Nephron (organoid): ENCODE measurements at regions not wholly inside any gene's neighbourhood (a gene's known extent, or its start where the extent isn't known, plus 50 kb on each side); places are given as distances from the start of the nearest gene placed in this dataset.

Experiments used
- H3K27ac Mint-ChIP-seq, 3 experiments: 2 replicates each; pipeline ENCODE4 v1.8.0; 2020; ENCODE audit warnings: mixed read lengths in 3 of 3, mild to moderate bottlenecking in 2 of 3, moderate library complexity in 1 of 3
- H3K27me3 Mint-ChIP-seq: 2 replicates; pipeline ENCODE4 v1.8.0; 2021; ENCODE audit warnings: low read depth, mild to moderate bottlenecking, moderate library complexity, mixed read lengths
- H3K36me3 Mint-ChIP-seq: 2 replicates; pipeline ENCODE4 v1.8.0; 2020; ENCODE audit warnings: low read depth, mixed read lengths
- H3K4me1 Mint-ChIP-seq: 2 replicates; pipeline ENCODE4 v1.8.0; 2020; ENCODE audit warnings: mixed read lengths
- H3K4me3 Mint-ChIP-seq, 3 experiments: 2 replicates each; pipeline ENCODE4 v1.8.0; 2020; ENCODE audit warnings: mild to moderate bottlenecking in 3 of 3, mixed read lengths in 3 of 3, moderate library complexity in 2 of 3
- H3K9me3 Mint-ChIP-seq: 2 replicates; pipeline ENCODE4 v1.8.0; 2020; ENCODE audit warnings: mixed read lengths
- CTCF ChIP-seq, 3 experiments: fragments of 200-600 bp; sonication (generic); IDR thresholded peaks; one replicate each; pipeline ENCODE4 v1.5.0; 2021; ENCODE audit warnings: antibody characterized with exemption in 3 of 3; ENCODE audit not compliant: unreplicated experiment in 3 of 3

GRCh38 chr7:41476460-41476803 is 226.5 kb downstream of the INHBA start:
- H3K4me3 Mint-ChIP-seq = no peak overlapping the region

GRCh38 chr7:41475801-41476459 is 227.0 kb downstream of the INHBA start:
- H3K36me3 Mint-ChIP-seq = no peaks in the 10 kb centered on the region
- H3K27me3 Mint-ChIP-seq = peaks cover 6% of the 10 kb centered on the region
- peaks cover 18% of the 10 kb centered on the region for H3K4me1 Mint-ChIP-seq
- H3K9me3 Mint-ChIP-seq = peaks cover 18% of the 10 kb centered on the region
- no peak overlapping the region for H3K4me3 Mint-ChIP-seq
- no peak overlapping the region for H3K27ac Mint-ChIP-seq
- TF ChIP-seq CTCF (IDR thresholded peaks at IDR 0.05; ENCODE audit: unreplicated experiment in 3 of 3) = no peak

More at GRCh38 chr7:41476460-41476803, 226.5 kb downstream of the INHBA start:
- Mint-ChIP-seq H3K36me3 (no peaks in the 10 kb centered on the region), H3K27me3 (peaks cover 2% of the 10 kb centered on the region), H3K4me1 (peaks cover 18% of the 10 kb centered on the region), H3K9me3 (peaks cover 23% of the 10 kb centered on the region), H3K27ac (no peak overlapping the region)
- TF ChIP-seq CTCF (IDR thresholded peaks at IDR 0.05; ENCODE audit: unreplicated experiment in 3 of 3) = no peak

GRCh38 chr7:41472427-41473125 is 230.3 kb downstream of the INHBA start:
- Mint-ChIP-seq H3K36me3 (no peaks in the 10 kb centered on the region), H3K27me3 (peaks cover 6% of the 10 kb centered on the region), H3K4me1 (peaks cover 18% of the 10 kb centered on the region), H3K9me3 (peaks cover 2% of the 10 kb centered on the region), H3K27ac (peak overlapping the region in 1 of 3 experiments; percentile 3), H3K4me3 (no peak overlapping the region)
- TF ChIP-seq CTCF (IDR thresholded peaks at IDR 0.05; ENCODE audit: unreplicated experiment in 3 of 3) = no peak

GRCh38 chr7:41470081-41470480 is 232.8 kb downstream of the INHBA start:
- Mint-ChIP-seq H3K27me3 (peaks cover 6% of the 10 kb centered on the region), H3K36me3 (no peaks in the 10 kb centered on the region), H3K9me3 (no peaks in the 10 kb centered on the region)

GRCh38 chr7:41467596-41467995 is 235.3 kb downstream of the INHBA start:
- no peak overlapping the region for H3K27ac Mint-ChIP-seq
- H3K4me1 Mint-ChIP-seq = peaks cover 5% of the 10 kb centered on the region

More at GRCh38 chr7:41470081-41470480, 232.8 kb downstream of the INHBA start:
- TF ChIP-seq CTCF (IDR thresholded peaks at IDR 0.05; ENCODE audit: unreplicated experiment in 3 of 3) = no peak
- H3K27ac Mint-ChIP-seq = no peak overlapping the region
- no peak overlapping the region for H3K4me3 Mint-ChIP-seq
- H3K4me1 Mint-ChIP-seq = peaks cover 9% of the 10 kb centered on the region

More at GRCh38 chr7:41467596-41467995, 235.3 kb downstream of the INHBA start:
- no peak for TF ChIP-seq CTCF (IDR thresholded peaks at IDR 0.05; ENCODE audit: unreplicated experiment in 3 of 3)
- no peaks in the 10 kb centered on the region for H3K36me3 Mint-ChIP-seq
- no peak overlapping the region for H3K4me3 Mint-ChIP-seq
- H3K9me3 Mint-ChIP-seq = no peaks in the 10 kb centered on the region
- peaks cover 6% of the 10 kb centered on the region for H3K27me3 Mint-ChIP-seq
